GM12878 (cell line): ENCODE measurements at regions not wholly inside any gene's neighbourhood (a gene's known extent, or its start where the extent isn't known, plus 50 kb on each side); places are given as distances from the start of the nearest gene placed in this dataset.

Experiments used
- FOXM1 ChIP-seq: IDR thresholded peaks from 2 replicates; pipeline ENCODE4 v1.6.1; 2012; ENCODE audit warnings: low read depth, mild to moderate bottlenecking, inconsistent platforms, low read length, moderate library complexity
- ZNF24 ChIP-seq: fragments of 450-650 bp; IDR thresholded peaks from 2 replicates; pipeline ENCODE4 v1.6.1; 2017; ENCODE audit warnings: antibody characterized with exemption, mild to moderate bottlenecking
- TF ChIP-seq, protein P1 (sequence below): IDR thresholded peaks from 2 replicates; pipeline ENCODE4 v1.6.1; 2011; ENCODE audit warnings: low read depth, mild to moderate bottlenecking, low read length, moderate library complexity, borderline replicate concordance; ENCODE audit errors: extremely low read depth
- TF ChIP-seq, protein P2 (sequence below): IDR thresholded peaks from 2 replicates; pipeline ENCODE4 v1.6.1; 2011; ENCODE audit warnings: low read depth, low read length, improper control_type of control experiment, borderline replicate concordance
- TF ChIP-seq, protein P3 (sequence below), 3 experiments: IDR thresholded peaks in 2 of 3; conservative IDR thresholded peaks in 1 of 3; 2 replicates each; pipeline ENCODE4 v1.5.1; 2011; ENCODE audit warnings: low read depth in 3 of 3, low read length in 3 of 3, mild to moderate bottlenecking in 3 of 3, control low read depth in 2 of 3, moderate library complexity in 2 of 3, inconsistent platforms in 1 of 3, mixed read lengths in 1 of 3; ENCODE audit not compliant: control insufficient read depth in 2 of 3, insufficient read depth in 1 of 3; ENCODE audit errors: extremely low read depth in 1 of 3

DNA sequence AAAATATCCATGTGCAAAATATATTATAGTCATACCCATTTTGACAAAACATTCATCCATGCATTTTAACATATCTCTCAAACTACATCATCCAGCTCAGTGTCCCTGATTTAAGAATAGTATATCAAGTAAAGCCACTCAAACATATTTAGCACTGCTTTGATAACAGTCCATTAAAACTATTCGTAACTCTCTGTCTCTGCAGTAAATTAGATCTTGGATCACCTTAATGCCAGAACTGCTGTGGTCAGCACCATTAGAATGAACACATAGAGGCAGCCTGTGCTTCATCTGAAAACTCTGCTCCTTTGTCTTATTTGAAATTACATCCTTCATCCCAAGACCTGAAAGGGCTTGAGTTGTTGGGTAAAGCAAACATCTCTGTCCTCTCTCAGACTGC is 234.0 kb downstream of the MBD2 start:
- TF ChIP-seq FOXM1 (no peak), ZNF24 (no peak)
- TF ChIP-seq, protein P1, sequence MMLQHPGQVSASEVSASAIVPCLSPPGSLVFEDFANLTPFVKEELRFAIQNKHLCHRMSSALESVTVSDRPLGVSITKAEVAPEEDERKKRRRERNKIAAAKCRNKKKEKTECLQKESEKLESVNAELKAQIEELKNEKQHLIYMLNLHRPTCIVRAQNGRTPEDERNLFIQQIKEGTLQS = no peak
- TF ChIP-seq, protein P2, sequence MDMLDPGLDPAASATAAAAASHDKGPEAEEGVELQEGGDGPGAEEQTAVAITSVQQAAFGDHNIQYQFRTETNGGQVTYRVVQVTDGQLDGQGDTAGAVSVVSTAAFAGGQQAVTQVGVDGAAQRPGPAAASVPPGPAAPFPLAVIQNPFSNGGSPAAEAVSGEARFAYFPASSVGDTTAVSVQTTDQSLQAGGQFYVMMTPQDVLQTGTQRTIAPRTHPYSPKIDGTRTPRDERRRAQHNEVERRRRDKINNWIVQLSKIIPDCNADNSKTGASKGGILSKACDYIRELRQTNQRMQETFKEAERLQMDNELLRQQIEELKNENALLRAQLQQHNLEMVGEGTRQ = no peak
- TF ChIP-seq, protein P3, sequence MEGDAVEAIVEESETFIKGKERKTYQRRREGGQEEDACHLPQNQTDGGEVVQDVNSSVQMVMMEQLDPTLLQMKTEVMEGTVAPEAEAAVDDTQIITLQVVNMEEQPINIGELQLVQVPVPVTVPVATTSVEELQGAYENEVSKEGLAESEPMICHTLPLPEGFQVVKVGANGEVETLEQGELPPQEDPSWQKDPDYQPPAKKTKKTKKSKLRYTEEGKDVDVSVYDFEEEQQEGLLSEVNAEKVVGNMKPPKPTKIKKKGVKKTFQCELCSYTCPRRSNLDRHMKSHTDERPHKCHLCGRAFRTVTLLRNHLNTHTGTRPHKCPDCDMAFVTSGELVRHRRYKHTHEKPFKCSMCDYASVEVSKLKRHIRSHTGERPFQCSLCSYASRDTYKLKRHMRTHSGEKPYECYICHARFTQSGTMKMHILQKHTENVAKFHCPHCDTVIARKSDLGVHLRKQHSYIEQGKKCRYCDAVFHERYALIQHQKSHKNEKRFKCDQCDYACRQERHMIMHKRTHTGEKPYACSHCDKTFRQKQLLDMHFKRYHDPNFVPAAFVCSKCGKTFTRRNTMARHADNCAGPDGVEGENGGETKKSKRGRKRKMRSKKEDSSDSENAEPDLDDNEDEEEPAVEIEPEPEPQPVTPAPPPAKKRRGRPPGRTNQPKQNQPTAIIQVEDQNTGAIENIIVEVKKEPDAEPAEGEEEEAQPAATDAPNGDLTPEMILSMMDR (IDR thresholded peaks at IDR 0.05 in 2 of 3, conservative IDR thresholded peaks at IDR 0.05 in 1 of 3; ENCODE audit: control insufficient read depth in 2 of 3, extremely low read depth in 1 of 3, insufficient read depth in 1 of 3, low read depth in 3 of 3, low read length in 3 of 3) = no peak
